ENCODE measurements at regions not wholly inside any gene's neighbourhood (a gene's known extent, or its start where the extent isn't known, plus 50 kb on each side); places are given as distances from the start of the nearest gene placed in this dataset.

DNA sequence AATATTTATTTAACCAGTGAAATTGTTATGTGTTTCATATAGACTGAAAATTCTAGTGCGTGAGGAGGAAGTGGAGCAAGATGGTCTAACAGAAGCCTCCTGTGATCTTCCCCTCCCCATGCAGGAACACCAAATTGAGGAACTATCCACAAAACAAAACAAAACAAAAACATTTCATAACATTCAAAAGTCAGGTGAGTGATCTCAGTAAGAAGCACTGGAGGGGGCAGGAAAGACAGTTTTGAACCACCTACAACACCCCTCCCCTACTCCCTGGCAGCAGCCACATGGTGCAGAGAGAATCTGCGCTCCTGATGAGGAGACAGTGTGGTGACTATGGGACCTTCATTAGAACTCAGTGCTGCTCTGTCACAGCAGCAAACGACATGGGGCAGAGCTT lies 221.9 kb upstream of the SEMA3C start:
- TF ChIP-seq RCOR1 (IDR thresholded peaks at IDR 0.05; ENCODE audit: low read depth, low read length) = no peak
- TF ChIP-seq MAFK (IDR thresholded peaks at IDR 0.05; ENCODE audit: partially characterized antibody) = no peak
- TF ChIP-seq TP53 (CRISPR knock-in tag; IDR thresholded peaks at IDR 0.05) = no peak
- TF ChIP-seq USF2 (IDR thresholded peaks at IDR 0.05) = no peak
- TF ChIP-seq CHD4 (IDR thresholded peaks at IDR 0.05; ENCODE audit: borderline replicate concordance) = no peak
- no peak for TF ChIP-seq PBX3 (IDR thresholded peaks at IDR 0.05)
- TF ChIP-seq, protein P1, sequence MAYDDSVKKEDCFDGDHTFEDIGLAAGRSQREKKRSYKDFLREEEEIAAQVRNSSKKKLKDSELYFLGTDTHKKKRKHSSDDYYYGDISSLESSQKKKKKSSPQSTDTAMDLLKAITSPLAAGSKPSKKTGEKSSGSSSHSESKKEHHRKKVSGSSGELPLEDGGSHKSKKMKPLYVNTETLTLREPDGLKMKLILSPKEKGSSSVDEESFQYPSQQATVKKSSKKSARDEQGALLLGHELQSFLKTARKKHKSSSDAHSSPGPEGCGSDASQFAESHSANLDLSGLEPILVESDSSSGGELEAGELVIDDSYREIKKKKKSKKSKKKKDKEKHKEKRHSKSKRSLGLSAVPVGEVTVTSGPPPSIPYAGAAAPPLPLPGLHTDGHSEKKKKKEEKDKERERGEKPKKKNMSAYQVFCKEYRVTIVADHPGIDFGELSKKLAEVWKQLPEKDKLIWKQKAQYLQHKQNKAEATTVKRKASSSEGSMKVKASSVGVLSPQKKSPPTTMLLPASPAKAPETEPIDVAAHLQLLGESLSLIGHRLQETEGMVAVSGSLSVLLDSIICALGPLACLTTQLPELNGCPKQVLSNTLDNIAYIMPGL (CRISPR knock-in tag; IDR thresholded peaks at IDR 0.05; ENCODE audit: borderline replicate concordance) = no peak
- TF ChIP-seq CHD2 (IDR thresholded peaks at IDR 0.05; ENCODE audit: low read length, partially characterized antibody) = no peak
- TF ChIP-seq ZC3H11A (IDR thresholded peaks at IDR 0.05) = no peak
- no peak for TF ChIP-seq ATOH8 (CRISPR knock-in tag; IDR thresholded peaks at IDR 0.05; ENCODE audit: low read depth)
- no peak for TF ChIP-seq SMC3 (IDR thresholded peaks at IDR 0.05)
- TF ChIP-seq ZFP36 (IDR thresholded peaks at IDR 0.05; ENCODE audit: borderline replicate concordance, partially characterized antibody) = no peak
- TF ChIP-seq KDM1A (IDR thresholded peaks at IDR 0.05; ENCODE audit: low read depth) = no peak
- no peak for TF ChIP-seq HDAC2 (IDR thresholded peaks at IDR 0.05)
- TF ChIP-seq FOXS1 (CRISPR knock-in tag; IDR thresholded peaks at IDR 0.05) = no peak
- no peak for TF ChIP-seq RNF2 (IDR thresholded peaks at IDR 0.05; ENCODE audit: borderline replicate concordance, low read depth)
- no peak for TF ChIP-seq JUN (IDR thresholded peaks at IDR 0.05)
- TF ChIP-seq RARB (CRISPR knock-in tag; IDR thresholded peaks at IDR 0.05) = no peak
- no peak for TF ChIP-seq TFCP2L1 (CRISPR knock-in tag; IDR thresholded peaks at IDR 0.05)
- TF ChIP-seq, protein P2, sequence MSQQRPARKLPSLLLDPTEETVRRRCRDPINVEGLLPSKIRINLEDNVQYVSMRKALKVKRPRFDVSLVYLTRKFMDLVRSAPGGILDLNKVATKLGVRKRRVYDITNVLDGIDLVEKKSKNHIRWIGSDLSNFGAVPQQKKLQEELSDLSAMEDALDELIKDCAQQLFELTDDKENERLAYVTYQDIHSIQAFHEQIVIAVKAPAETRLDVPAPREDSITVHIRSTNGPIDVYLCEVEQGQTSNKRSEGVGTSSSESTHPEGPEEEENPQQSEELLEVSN (IDR thresholded peaks at IDR 0.05; ENCODE audit: borderline replicate concordance, low read depth) = no peak
- H3K4me1 ChIP-seq = no peaks in the 10 kb centered on the region
- FAIRE-seq (no peak), DNase-seq (ENCODE audit: low read depth in 1 of 2, low spot score in 1 of 2) (no peak), ATAC-seq (no peak)
- CTCF ChIA-PET = no interaction called here
- H3K27ac ChIP-seq = 0 out of 6 replicates have a peak overlapping the region, but pooled peaks of 1 of the 2 experiments have one; percentile 2
- H3K9me3 ChIP-seq = peaks cover 8% of the 10 kb centered on the region; the same call in 1 of the 3 replicates
- no peak overlapping the region for H3K4me3 ChIP-seq
- POLR2A ChIA-PET = no interaction called here
- H3K4me2 ChIP-seq = no peak overlapping the region
- 86% methylated on average over 3 of the region's 3 CpGs for WGBS (ENCODE audit: missing lambda C conversion rate)

DNA sequence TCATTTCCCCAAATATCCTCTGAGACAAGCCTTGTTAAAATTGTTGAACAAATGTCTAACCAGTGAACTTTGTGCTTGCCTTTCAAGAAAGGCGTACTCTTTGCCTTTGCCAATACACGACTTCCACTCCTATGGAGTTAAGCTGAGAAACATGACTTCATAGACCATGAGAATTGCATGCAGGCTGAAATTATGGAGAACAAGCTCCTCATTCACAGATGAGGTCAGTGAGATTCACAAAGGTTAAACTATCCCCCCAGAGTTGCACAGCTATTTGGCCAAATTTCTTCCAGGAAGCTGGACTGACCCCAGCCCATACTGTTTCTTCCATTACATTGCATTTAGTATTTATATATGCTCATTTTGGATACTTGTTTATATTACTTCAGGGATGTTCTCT lies 221.4 kb upstream of the SEMA3C start:
- Histone ChIP-seq H3K4me1 (no peaks in the 10 kb centered on the region), H3K4me3 (no peak overlapping the region), H3K4me2 (no peak overlapping the region), H3K27ac (no peak overlapping the region), H3K9me3 (peaks cover 8% of the 10 kb centered on the region; the same call in 1 of the 3 replicates)
- no peak for TF ChIP-seq CTCF (IDR thresholded peaks at IDR 0.05)
- no peak for TF ChIP-seq RFX5 (IDR thresholded peaks at IDR 0.05)
- TF ChIP-seq MYC (IDR thresholded peaks at IDR 0.05; ENCODE audit: borderline replicate concordance, low read length) = no peak
- TF ChIP-seq, protein P3, sequence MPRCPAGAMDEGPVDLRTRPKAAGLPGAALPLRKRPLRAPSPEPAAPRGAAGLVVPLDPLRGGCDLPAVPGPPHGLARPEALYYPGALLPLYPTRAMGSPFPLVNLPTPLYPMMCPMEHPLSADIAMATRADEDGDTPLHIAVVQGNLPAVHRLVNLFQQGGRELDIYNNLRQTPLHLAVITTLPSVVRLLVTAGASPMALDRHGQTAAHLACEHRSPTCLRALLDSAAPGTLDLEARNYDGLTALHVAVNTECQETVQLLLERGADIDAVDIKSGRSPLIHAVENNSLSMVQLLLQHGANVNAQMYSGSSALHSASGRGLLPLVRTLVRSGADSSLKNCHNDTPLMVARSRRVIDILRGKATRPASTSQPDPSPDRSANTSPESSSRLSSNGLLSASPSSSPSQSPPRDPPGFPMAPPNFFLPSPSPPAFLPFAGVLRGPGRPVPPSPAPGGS (IDR thresholded peaks at IDR 0.05) = no peak
- TF ChIP-seq FOSB (CRISPR knock-in tag; IDR thresholded peaks at IDR 0.05) = no peak
- WGBS (ENCODE audit: missing lambda C conversion rate) = 82% methylated on average over 2 of the region's 2 CpGs
- FAIRE-seq (no peak), DNase-seq (ENCODE audit: low read depth in 1 of 2, low spot score in 1 of 2) (no peak), ATAC-seq (no peak)
- CTCF ChIA-PET = interaction anchor here (1.0 kb wide), 1 partner anchor 330 kb away, joined by 3 read pairs; no protein-coding TSS in a partner anchor
- POLR2A ChIA-PET = no interaction called here
